HG03097 (cell line): ENCODE measurements at regions not wholly inside any gene's neighbourhood (a gene's known extent, or its start where the extent isn't known, plus 50 kb on each side); places are given as distances from the start of the nearest gene placed in this dataset.

Source experiments
- ATAC-seq: cut with Tn5 transposase; IDR thresholded peaks from one replicate; pipeline ENCODE4 v1.9.1; 2021; ENCODE audit not compliant: unreplicated experiment, low FRiP score

DNA sequence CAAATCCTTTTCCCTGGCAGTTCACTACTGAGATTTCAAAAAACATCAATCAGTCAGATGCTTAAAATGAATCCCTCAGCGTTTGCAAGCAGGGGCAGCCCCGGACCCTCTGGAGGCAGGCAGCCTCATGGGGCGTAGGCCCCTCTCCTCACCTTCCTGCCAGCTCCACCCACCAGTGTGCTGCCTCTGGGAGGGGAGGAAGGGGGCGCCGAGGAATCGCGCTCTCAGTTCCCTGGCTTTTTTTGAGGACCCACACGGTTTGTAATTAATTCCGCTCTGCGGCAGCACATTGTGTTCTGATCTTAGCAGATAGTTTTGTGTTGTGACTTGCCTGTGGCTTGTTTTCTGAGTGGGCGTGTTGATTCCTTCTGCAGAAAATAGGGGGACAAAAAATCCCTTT lies 159.9 kb downstream of the KLF13 start:
- ATAC-seq, result no peak

DNA sequence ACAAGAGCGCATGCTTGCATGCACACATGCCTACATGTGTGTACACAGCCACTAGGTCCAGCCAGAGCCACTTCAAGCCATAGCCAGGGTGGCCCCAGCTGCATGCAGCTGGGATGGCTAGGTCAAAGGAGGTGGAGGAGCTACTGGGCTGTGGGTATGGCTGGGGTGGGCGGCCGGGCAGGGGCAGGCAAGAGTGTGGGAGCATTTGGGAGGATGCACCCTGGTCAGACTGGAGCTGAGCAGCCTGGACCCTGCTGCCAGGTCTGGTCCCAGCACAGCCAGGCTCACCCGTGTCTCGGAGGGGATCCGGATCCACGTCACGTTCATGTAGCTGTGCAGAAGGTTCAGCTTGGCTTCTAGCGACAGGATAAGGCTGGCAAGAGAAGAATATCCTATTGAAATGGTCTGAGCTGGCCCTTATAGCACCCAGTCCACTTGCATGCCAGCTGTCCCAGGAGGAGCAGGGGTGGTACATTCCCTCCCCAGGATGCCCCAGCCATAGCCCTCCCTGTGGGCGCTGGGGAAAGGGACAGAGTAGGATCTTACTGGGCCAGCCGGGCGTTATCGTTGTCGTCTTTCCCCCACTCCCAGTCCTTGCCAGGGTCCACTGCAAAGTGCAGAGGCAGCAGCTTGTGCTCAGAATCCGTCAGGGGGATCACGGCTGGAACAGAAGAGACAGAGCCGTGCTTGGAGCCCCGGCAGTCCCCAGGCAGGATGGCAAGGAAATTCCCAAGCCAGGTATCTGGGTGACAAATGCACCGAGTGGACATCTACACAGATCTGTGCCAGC lies 160.5 kb downstream of the KLF13 start:
- ATAC-seq, result no peak

DNA sequence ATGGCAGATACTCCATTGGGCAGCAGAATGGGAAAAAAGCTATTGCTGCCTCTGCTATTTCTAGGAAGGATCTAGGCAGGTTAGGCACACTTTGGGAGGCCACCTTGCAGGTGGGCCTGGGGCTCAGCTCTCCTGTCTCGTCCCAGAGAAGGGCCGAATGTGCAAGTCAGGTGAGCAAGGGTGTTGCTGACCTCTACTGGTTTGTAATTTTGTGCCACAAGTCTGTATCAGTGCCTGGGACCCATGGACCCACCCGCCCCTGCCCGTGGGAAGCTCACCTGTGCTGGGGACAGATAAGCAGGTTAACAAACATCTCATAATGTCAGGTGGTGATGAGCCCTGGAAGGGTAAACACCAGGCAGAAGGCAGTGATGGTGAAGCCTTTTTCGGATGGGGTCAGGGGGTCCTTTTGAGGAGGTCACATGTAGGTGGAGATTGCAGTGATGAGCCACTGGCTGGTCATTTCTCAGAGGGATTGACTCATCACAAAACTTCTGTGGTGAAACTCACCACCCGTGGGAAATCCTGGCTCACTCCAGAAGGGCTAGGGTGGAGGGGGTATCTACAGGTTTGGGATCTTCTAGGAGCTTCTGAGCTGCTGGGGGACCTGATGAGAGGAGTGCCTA lies 161.3 kb downstream of the KLF13 start:
- no peak for ATAC-seq

DNA sequence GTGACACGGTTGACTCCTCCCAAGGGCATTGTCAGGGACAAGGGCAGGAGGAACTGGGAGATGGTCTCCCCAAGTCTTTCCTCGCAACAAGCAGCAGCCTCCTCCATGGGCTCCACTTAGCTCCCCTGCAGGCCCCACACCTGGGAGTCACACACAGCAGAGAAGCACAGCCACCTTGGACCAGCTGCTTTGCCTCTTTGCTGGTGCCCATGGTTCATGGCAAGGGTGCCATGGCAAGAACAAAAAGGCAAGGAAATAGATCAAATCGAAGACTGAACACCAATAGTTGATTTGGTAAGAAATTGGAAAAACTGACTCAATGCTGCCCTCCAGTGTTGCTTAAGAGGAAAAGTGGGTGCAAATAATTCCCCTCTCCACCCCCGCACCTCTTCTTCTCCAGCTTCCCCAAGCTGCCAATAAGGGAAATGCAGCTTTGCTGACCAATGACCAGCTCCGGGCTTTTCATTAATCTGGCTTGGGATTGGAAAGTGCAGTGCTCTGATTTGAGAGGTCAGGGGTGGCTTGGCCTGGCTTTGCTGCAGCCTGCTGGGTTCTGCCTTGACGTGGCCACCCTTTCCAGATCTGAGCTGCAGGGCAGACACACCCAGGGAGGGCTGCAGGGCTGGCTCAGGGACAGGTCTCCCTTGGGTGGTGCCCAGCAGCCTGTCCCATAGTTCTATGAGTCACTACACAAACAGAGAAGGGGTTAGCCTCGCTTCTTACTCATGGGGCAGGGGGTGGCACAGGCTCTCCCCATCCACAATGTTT lies 162.0 kb downstream of the KLF13 start:
- ATAC-seq, result no peak

DNA sequence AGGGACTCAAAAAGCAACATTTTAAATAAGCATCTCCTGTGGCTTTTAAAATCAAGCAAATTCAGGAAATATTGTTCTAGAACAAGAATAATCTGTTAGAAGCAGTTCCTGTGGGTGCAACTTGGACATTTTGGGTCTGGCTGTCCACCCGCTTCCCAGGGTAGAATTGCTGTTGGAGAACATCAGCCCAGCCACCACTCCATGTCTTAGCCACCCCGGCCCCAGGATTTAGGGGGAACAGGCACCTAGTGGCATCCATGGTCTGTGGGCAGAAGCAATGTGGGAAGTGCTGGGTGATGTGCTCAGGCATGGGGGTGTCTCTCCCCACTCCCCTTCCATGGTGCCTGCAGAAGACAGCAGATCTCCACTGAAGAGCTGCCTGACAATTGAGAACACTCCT lies 162.6 kb downstream of the KLF13 start:
- ATAC-seq, result no peak

DNA sequence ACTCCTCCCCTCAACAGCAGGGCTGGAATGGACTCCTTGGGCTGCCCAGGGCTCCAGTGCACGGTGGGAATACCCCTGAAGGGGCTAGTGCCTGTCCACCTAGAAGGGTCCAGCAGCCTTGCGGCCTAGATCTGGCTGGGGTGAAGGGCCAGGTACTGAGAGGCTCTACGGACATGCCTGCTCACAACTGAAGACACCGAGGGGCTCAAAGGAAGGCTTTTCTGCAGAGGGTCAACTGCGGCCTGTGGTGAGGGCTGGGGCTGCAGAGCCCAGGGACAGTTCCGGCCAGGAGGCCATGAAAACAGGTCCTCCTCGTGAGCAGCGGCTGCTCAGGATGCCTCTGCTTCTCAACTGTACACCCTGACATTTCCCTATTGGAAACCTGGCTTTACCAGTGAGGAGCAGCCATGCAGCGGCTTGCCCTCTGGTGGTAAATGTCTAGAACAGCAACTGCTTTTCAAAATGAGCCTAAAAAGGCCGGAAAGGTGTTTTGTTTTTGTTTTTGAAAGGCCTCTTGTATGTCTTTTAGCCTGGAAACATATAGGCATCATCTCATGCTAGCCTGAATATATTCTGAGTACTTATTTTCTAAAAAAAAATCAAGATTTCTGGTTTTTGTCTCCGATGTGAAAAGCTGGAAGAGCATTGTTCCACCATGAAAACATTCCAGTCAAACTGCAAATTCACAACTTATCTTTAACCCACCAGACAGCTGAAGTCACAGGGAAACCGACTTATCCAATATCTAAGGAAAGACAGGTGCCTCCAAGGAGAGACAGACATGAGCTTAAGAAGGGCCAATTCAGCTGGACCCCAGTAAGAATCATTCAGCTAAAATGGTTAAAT lies 163.4 kb downstream of the KLF13 start:
- ATAC-seq, result no peak

DNA sequence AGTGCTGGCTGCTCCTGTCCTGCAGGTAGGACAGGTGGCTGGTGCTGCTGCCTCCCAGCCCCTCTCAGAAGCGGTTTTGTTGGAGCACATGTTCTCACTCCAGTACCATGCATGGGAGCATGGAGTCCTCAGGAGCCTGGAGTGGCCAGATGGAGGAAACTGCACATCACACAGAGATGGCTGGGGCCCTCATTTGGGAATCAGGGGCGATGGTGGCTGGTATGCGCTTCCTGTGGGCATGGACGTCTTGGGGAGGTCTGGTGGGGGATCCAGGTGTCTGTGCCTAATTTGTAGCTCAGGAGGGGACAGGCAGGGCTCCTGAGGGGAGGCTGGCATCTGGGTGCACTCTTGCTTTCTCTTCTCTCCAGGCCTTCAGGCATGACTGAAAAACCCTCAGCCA lies 168.2 kb downstream of the KLF13 start:
- ATAC-seq, result no peak

DNA sequence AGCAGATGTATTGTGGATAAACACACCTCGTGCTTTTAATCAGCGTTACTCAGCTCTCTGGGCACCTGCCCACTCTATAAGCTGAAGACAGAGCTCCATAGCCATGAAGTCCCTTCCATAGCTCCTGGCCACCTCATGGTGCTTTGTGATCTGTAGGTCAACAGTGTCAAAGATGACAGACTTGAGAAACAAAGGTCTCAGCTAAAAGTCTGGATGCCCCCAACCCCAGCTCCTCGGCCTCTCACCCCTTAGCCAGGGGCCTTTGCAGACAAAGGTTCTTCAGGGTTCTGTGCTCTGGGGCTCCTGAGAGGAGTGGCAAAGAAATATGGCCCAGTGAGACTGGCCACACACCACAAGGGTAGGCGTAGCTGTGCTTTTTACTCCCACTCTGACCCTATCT lies 168.6 kb downstream of the KLF13 start:
- no peak for ATAC-seq

DNA sequence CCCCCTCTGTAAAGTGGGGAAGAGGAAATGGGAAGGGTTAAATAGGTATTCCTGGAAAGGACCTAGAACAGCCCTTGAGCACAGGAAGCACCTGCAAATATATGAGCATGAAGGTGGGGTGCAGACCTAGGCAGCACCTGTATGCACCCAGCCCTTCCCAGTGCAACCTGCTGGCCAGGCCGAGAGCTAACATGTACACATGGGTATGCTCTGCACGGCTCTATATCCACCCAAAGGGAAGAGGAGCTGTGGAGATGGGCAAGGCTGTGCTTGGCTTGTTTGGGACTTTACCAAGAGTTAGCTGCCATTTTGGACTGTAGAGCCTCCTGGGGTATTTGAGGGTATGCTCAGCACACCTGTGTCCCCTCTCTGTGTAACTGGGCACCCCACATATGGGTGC lies 171.2 kb downstream of the KLF13 start:
- no peak for ATAC-seq

DNA sequence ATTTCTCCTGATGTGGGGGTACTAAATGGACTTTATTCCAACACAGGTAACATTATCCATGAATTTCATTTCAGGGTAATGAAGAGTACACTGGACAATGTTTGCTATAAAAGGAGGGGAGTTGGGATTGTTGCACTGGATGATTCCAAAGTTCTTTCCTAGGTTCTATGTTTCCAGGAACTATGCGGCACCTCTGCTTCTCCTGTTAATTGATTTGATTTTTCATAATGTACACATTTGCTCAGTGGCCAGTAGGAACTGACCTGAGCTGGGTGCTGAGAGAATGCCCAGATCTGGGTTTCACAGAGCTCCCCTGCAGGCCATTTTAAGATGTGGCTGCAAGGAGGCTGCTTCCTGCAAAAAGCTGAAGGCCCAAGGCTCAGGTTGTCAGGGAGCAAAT lies 171.7 kb downstream of the KLF13 start:
- ATAC-seq, result no peak

DNA sequence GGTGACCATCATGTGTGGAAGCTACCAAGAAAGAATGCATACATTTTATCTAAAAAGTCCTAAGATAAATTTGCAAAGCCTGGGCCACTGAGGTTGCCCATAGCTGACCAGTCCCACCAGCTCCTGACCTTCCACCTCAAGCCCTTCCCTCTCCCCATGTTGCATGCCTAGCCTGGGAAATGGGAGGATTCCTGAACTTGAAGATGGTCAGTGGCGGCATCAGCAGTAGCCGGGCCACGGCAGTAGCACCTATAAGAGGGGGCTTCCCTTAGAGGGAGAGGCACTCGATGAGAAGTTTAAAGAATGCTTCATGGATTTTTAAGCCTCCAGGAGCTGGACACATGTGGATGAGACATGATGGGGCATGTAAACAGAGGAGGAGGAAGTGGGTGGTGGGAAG lies 172.1 kb downstream of the KLF13 start:
- no peak for ATAC-seq

DNA sequence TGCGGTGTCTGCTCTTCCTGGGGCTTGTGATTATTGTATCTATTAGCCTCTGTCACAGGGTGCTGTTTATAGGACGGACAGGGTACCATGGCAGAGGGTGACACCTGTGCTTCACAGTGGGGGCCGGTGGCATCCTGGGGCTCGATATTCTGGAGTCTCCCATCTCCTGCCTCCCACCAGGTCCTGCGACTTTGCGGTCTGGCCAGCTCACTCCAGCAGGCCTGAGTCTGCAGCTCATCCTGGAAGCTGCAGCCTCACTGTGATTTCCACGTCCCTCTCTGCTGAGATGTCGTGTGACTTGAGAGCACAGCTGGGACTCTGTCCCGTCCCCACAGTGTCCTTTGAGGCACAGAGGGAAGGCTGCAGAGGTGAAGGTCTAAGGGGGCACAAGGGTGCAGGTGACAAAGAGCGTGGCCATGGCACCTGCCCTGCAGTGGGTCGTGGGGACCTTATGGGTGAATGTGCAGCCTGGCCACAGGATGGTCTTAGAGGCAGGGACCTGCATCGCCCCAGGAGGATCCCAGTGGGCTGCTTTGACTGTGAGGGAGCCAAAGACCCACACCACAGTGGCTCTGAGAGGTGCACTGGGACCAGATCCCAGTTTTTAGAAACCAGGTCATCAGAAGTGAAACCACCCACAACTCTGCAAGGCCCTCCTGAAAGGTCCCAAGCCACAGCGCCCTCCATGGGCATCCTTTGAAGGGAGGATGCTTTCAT lies 172.8 kb downstream of the KLF13 start:
- ATAC-seq, result no peak

DNA sequence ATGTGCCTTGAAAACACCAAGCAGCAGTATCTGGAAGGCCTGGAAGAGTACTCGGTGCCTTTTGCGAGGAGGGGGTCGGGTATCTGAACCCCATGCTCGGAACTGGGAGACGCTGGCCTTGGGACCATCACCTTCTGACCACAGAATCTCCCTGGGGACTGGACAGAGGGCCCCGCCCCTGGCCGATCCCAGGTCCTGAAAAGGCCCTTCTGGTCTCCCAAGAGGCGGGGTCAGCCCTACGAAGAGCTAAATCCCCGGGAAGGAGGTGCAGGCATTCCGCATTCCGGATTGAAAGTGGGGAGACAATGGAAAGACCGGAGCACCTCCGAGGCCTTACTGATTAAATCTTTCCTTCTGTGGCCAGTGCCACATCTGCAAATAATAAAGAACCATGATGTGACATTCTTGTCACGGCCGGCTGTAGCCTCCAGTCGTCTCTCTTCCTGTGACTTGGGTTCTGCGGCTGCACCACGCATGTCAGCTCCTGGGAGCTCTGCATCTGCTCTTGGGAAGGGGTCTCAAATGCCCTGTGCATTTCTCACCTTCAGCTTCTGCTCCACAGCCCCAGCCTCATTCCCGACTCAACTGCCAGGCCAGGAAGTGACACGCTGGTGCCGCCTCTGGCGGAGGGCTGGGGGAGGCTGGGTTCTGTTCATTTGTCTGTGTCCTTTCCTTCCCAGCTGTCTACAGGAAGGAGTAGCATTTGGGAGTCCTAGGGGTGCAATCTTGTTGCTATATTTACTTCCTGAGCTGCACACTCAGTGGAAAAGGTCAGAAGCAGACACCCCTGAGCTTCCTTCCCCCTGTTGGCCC lies 173.5 kb downstream of the KLF13 start:
- ATAC-seq, result no peak

DNA sequence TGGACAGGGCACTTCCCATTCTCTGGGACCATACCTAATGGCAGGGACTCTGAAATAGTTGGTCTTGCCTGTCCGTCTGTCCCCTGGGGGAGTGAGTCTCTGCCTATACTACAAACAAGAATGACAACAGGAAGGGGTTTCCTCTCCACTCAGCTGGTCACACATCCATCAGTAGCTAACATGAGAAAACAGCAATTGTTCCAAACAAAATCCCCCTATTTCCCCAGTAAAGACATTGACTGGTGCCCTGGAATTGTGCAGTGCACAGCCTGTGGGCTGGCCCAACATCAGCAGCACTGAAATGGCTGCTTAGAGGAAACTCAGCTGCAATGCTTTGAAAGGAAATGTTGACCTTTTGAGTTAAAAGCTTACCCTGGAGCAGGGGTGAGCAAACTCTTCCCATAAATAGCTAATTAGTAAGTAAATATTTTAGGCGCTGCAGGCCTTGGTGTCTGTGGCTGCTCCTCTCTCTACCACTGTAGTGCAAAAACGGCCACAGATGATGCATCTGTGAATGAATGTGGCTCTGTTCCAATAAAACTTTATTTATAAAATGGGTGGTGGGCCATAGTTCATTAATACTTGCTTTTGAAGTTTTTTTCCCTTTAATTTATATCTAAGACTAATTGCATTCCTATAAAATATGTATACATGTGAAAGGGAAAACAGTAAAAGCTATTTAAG lies 174.3 kb downstream of the KLF13 start:
- no peak for ATAC-seq

DNA sequence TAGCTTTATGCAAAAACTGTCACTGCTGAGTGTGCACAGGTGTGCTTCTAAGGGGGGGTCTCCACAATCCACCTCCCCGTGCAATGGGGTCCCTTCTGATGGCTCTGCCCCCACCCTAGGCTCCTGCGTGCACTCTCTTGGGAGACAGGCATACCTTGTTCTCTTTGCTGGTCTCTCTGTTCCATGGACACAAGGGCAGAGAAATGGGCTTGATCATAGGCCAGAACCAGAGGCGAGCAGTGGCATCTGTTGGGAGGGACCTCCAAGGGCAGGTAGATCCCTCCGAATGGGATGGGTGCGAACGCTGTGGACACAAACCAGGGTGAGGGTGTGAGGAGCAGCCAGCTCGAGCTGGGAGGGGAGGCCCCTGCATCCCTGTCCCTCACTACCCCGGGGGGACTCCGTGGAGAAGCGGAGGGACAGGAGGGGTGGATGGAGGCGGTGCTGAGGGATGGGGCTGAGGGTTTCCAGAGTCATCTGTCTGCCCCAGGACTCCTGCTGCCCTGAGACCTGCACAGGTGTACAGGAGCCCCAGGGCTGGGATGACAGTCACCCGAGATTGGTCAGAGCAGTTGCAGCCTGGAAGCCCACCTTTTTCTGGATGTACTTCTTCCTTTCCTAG lies 175.0 kb downstream of the KLF13 start:
- ATAC-seq, result no peak

DNA sequence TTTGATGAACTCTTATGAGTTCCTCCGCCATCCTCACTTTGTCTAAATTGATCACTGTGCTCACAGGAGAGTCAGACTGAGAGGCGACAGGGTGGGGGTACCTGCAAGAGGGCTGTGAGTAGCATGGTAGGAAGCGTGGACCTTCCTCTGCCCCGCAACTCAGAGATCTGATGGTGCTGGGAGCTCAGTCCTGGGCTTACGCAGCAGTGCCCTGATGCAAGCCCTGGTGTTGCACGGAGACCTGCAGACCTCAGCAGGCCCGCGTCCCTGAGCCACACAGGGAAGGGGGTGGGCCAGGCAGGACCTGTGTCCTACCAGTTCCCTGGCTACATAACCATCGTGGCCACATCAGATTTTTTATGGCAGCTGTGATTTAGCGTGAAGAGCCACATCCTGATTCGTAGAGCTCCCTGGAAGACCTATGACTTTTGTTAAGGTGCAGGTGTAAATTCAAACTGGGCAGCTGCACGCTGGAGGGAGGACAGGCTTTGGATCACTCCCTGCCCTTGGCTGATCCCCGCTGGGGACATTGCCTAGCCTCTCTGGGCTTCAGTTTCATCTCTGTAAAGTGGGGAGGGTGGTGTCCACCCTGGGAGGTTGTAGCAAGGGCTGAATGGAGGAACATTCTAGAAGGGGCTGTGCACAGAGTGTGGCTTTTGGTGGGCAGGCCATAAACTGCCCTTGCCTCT lies 176.1 kb downstream of the KLF13 start:
- no peak for ATAC-seq

DNA sequence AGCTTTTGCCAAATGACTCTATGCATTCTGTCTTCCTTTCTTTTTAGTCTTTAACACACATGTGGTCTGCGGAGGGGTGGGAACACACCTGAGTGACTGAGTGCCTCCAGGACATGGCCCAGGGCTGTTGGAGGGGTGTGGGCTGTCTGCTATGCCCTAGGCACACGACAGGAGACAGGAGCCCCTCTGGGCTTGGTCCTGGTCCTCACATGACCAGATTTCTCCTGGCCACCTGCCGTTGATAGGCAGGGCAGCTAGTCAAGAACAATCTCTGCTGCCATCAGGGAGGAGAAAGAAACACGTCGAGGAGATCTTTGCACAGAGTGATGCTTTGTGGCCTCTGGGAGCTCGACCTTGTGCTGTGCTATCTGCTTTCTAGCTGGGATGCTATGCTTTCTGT lies 176.6 kb downstream of the KLF13 start:
- no peak for ATAC-seq
